Loucy (cell line): ENCODE measurements at regions not wholly inside any gene's neighbourhood (a gene's known extent, or its start where the extent isn't known, plus 50 kb on each side); places are given as distances from the start of the nearest gene placed in this dataset.

Experiments used
- CTCF ChIP-seq: fragments of 200-600 bp; sonication (generic); conservative IDR thresholded peaks from 2 replicates; pipeline ENCODE4 v1.5.1; 2014; ENCODE audit warnings: mild to moderate bottlenecking, antibody characterized with exemption, low read length
- EZH2phosphoT487 ChIP-seq: fragments of 200-600 bp; IDR thresholded peaks from 2 replicates; pipeline ENCODE4 v1.6.1; 2018; ENCODE audit warnings: antibody characterized with exemption, mild to moderate bottlenecking, moderate library complexity, borderline replicate concordance

- TF ChIP-seq CTCF (no peak), EZH2phosphoT487 (no peak)
These were observed 88.2 kb upstream of the HAND1 start for GRCh38 chr5:154566146-154566680.
